H1 (cell line): ENCODE measurements at regions not wholly inside any gene's neighbourhood (a gene's known extent, or its start where the extent isn't known, plus 50 kb on each side); places are given as distances from the start of the nearest gene placed in this dataset.

ENCODE experiments used
- ASH2L ChIP-seq: fragments of 200-600, 300-600 bp; sonication (generic); IDR thresholded peaks from one replicate; pipeline ENCODE4 v1.7.1; 2017; ENCODE audit warnings: low read length
- BRCA1 ChIP-seq: IDR thresholded peaks from 2 replicates; pipeline ENCODE4 v1.6.1; 2012; ENCODE audit warnings: low read depth, low read length, improper control_type of control experiment
- CEBPB ChIP-seq: IDR thresholded peaks from 2 replicates; pipeline ENCODE4 v1.6.1; 2012; ENCODE audit warnings: low read depth, low read length
- CHD2 ChIP-seq: IDR thresholded peaks from 2 replicates; pipeline ENCODE4 v1.6.1; 2012; ENCODE audit warnings: low read length, improper control_type of control experiment
- EP300 ChIP-seq, 2 experiments: IDR thresholded peaks; 1 replicate in 1 of 2; 2 replicates in 1 of 2; pipeline ENCODE4 v1.6.1; 2011 to 2012; ENCODE audit warnings: low read depth in 2 of 2, low read length in 2 of 2, mild to moderate bottlenecking in 2 of 2, borderline replicate concordance in 1 of 2, inconsistent platforms in 1 of 2, moderate library complexity in 1 of 2
- EZH2 ChIP-seq: fragments of 200-600 bp; sonication (generic); IDR thresholded peaks from 2 replicates; pipeline ENCODE4 v1.7.1; 2012; ENCODE audit warnings: low read depth, mild to moderate bottlenecking, moderate library complexity, low read length, inconsistent platforms; ENCODE audit not compliant: severe bottlenecking
- NANOG ChIP-seq: IDR thresholded peaks from 2 replicates; pipeline ENCODE4 v1.6.1; 2011; ENCODE audit warnings: low read length, low read depth, mild to moderate bottlenecking, inconsistent platforms; ENCODE audit not compliant: insufficient read depth, poor library complexity, severe bottlenecking
- POLR2A ChIP-seq, 2 experiments: IDR thresholded peaks; 1 replicate in 1 of 2; 2 replicates in 1 of 2; pipeline ENCODE4 v1.6.1; 2011; ENCODE audit warnings: low read depth in 2 of 2, low read length in 2 of 2, mild to moderate bottlenecking in 2 of 2; ENCODE audit errors: control extremely low read depth in 1 of 2
- SP1 ChIP-seq: IDR thresholded peaks from 2 replicates; pipeline ENCODE4 v1.6.1; 2011; ENCODE audit warnings: low read depth, low read length
- TEAD4 ChIP-seq: IDR thresholded peaks from 2 replicates; pipeline ENCODE4 v1.6.1; 2012; ENCODE audit warnings: low read depth, low read length, inconsistent platforms, mixed read lengths
- YY1 ChIP-seq: IDR thresholded peaks from 2 replicates; pipeline ENCODE4 v1.6.1; 2011; ENCODE audit warnings: low read depth, mild to moderate bottlenecking, low read length
- TF ChIP-seq, protein P1 (sequence below), 3 experiments: IDR thresholded peaks; 1 replicate in 2 of 3; 2 replicates in 1 of 3; pipeline versions ENCODE4 v1.5.1 to v1.6.1; 2011; ENCODE audit warnings: low read length in 3 of 3, mild to moderate bottlenecking in 3 of 3, inconsistent platforms in 2 of 3, low read depth in 1 of 3, moderate library complexity in 1 of 3; ENCODE audit not compliant: insufficient read depth in 1 of 3; ENCODE audit errors: control extremely low read depth in 1 of 3

DNA sequence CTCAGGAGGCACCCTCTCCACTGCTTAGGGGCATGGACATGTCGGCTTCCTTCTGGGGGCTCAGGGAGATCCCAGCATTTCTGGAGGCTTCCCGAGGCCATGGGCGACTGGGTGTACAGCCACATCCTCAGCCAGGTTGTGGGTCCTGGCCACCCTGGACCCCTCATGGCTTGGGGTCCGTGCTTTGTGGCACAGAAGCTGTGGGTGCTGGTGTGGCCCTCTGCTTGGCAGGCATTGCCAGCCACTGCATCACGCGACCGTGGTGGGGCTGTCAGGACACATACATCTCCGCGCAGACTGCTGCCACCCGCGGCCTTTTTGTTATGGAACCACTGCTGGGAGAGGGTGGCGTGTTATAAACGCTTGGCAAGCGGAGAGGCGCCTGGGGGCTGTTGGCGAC lies 1174.9 kb downstream of the BRD1 start:
- TF ChIP-seq SP1: no peak
- TF ChIP-seq, protein P1, sequence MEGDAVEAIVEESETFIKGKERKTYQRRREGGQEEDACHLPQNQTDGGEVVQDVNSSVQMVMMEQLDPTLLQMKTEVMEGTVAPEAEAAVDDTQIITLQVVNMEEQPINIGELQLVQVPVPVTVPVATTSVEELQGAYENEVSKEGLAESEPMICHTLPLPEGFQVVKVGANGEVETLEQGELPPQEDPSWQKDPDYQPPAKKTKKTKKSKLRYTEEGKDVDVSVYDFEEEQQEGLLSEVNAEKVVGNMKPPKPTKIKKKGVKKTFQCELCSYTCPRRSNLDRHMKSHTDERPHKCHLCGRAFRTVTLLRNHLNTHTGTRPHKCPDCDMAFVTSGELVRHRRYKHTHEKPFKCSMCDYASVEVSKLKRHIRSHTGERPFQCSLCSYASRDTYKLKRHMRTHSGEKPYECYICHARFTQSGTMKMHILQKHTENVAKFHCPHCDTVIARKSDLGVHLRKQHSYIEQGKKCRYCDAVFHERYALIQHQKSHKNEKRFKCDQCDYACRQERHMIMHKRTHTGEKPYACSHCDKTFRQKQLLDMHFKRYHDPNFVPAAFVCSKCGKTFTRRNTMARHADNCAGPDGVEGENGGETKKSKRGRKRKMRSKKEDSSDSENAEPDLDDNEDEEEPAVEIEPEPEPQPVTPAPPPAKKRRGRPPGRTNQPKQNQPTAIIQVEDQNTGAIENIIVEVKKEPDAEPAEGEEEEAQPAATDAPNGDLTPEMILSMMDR (IDR thresholded peaks at IDR 0.05; ENCODE audit: control extremely low read depth in 1 of 3, insufficient read depth in 1 of 3, low read depth in 1 of 3, low read length in 3 of 3): no peak
- TF ChIP-seq CEBPB: no peak
- no peak for TF ChIP-seq NANOG
- no peak for TF ChIP-seq TEAD4
- no peak for TF ChIP-seq YY1
- TF ChIP-seq POLR2A (IDR thresholded peaks at IDR 0.05; ENCODE audit: control extremely low read depth in 1 of 2, low read depth in 2 of 2, low read length in 2 of 2): no peak
- no peak for TF ChIP-seq EZH2
- no peak for TF ChIP-seq EP300 (IDR thresholded peaks at IDR 0.05; ENCODE audit: borderline replicate concordance in 1 of 2, low read depth in 2 of 2, low read length in 2 of 2)
- TF ChIP-seq ASH2L: no peak
- no peak for TF ChIP-seq CHD2
- no peak for TF ChIP-seq BRCA1
